ENCODE measurements at regions not wholly inside any gene's neighbourhood (a gene's known extent, or its start where the extent isn't known, plus 50 kb on each side); places are given as distances from the start of the nearest gene placed in this dataset.

DNA sequence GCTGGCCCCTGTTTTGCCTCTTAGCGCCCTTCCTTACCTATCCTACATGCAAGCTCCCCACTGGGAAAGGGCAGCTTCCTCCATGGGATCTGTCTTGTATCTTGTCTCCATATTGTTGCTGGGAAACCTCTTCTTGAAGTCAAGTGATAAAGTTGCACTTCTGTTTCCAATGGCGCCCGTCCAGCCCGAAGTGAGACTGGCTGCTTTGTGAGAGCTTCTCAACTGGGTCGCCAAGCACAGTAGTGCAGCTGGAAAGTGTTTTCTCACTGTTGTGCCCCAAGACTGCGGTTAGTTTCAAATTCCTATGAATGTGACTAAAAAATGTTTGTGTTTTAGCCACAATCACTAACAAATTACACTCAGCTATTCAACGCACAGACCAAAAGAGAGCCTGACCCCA is 506.6 kb upstream of the MPDZ start:
- TF ChIP-seq POLR2A (IDR thresholded peaks at IDR 0.05; ENCODE audit: low read depth, low read length) (no peak), TAF1 (IDR thresholded peaks at IDR 0.05; ENCODE audit: borderline replicate concordance, low read depth, low read length) (no peak)

Measured in GM12892 (cell line).